ENCODE measurements at regions not wholly inside any gene's neighbourhood (a gene's known extent, or its start where the extent isn't known, plus 50 kb on each side); places are given as distances from the start of the nearest gene placed in this dataset.

GRCh38 chr18:45174629-45175136 lies 440.6 kb upstream of the SLC14A2 start:
- no TSS peak for BruUV-seq (replicated peaks)
- no peaks in the 10 kb centered on the region for H3K9me1 ChIP-seq (replicated peaks; ENCODE audit: control insufficient read depth, extremely low read depth, insufficient read depth, low read length)
- no peaks in the 10 kb centered on the region for H3K4me1 ChIP-seq (ENCODE audit: control insufficient read depth, extremely low read depth, insufficient read depth, low read length)
- no peak overlapping the region for H3K27ac ChIP-seq (ENCODE audit: insufficient read depth, low read depth, low read length)
- H2AFZ ChIP-seq (ENCODE audit: low read depth, low read length) = no peak overlapping the region
- ChIA-PET POLR2A (no interaction called here), CTCF (no interaction called here)
- H3K36me3 ChIP-seq (ENCODE audit: control insufficient read depth in 2 of 2, extremely low read depth in 1 of 2, insufficient read depth in 2 of 2, low read length in 2 of 2) = no peaks in the 10 kb centered on the region
- intact Hi-C loops (cut with micrococcal nuclease) (no loop called here), dilution Hi-C loops (cut with MboI; ENCODE audit: extremely low pct_ligation_motif_present, low sequenced_read_pairs) (no loop called here)
- DNase-seq (ENCODE audit: low read depth, low spot score) (no peak), FAIRE-seq (no peak)
- no peak overlapping the region for H3K4me3 ChIP-seq (replicated peaks in 1 of 3; ENCODE audit: insufficient read depth in 1 of 3, low read depth in 1 of 3, low read length in 3 of 3)
- no peak overlapping the region for H3K9ac ChIP-seq (replicated peaks; ENCODE audit: extremely low read depth, insufficient read depth, low read length)
- H3K27me3 ChIP-seq (ENCODE audit: control insufficient read depth in 2 of 2, insufficient read depth in 2 of 2, low read length in 2 of 2) = no peaks in the 10 kb centered on the region
- H3K4me2 ChIP-seq (ENCODE audit: insufficient read depth, low read length) = no peak overlapping the region
- no peaks in the 10 kb centered on the region for H4K20me1 ChIP-seq (replicated peaks; ENCODE audit: control insufficient read depth, extremely low read depth, insufficient read depth, low read length)
- TF ChIP-seq CTCF (IDR thresholded peaks at IDR 0.05; ENCODE audit: extremely low read depth in 1 of 2, insufficient read depth in 1 of 2, low read depth in 1 of 2, low read length in 2 of 2) = no peak
- H3K9me3 ChIP-seq (replicated peaks; ENCODE audit: control insufficient read depth, insufficient read depth, low read length) = no peaks in the 10 kb centered on the region
- no peaks in the 10 kb centered on the region for H3K79me2 ChIP-seq (ENCODE audit: control insufficient read depth, insufficient read depth, low read length)

GRCh38 chr18:45175511-45175910 lies 439.8 kb upstream of the SLC14A2 start:
- ChIA-PET CTCF (no interaction called here), POLR2A (no interaction called here)
- Histone ChIP-seq H3K4me3 (replicated peaks in 1 of 3; ENCODE audit: insufficient read depth in 1 of 3, low read depth in 1 of 3, low read length in 3 of 3) (no peak overlapping the region), H2AFZ (ENCODE audit: low read depth, low read length) (no peak overlapping the region), H3K79me2 (ENCODE audit: control insufficient read depth, insufficient read depth, low read length) (no peaks in the 10 kb centered on the region), H3K9ac (replicated peaks; ENCODE audit: extremely low read depth, insufficient read depth, low read length) (no peak overlapping the region), H3K36me3 (ENCODE audit: control insufficient read depth in 2 of 2, extremely low read depth in 1 of 2, insufficient read depth in 2 of 2, low read length in 2 of 2) (no peaks in the 10 kb centered on the region), H4K20me1 (replicated peaks; ENCODE audit: control insufficient read depth, extremely low read depth, insufficient read depth, low read length) (no peaks in the 10 kb centered on the region), H3K4me2 (ENCODE audit: insufficient read depth, low read length) (no peak overlapping the region), H3K9me1 (replicated peaks; ENCODE audit: control insufficient read depth, extremely low read depth, insufficient read depth, low read length) (no peaks in the 10 kb centered on the region), H3K9me3 (replicated peaks; ENCODE audit: control insufficient read depth, insufficient read depth, low read length) (no peaks in the 10 kb centered on the region), H3K27me3 (ENCODE audit: control insufficient read depth in 2 of 2, insufficient read depth in 2 of 2, low read length in 2 of 2) (no peaks in the 10 kb centered on the region), H3K4me1 (ENCODE audit: control insufficient read depth, extremely low read depth, insufficient read depth, low read length) (no peaks in the 10 kb centered on the region), H3K27ac (ENCODE audit: insufficient read depth, low read depth, low read length) (no peak overlapping the region)
- TF ChIP-seq GATA2 (IDR thresholded peaks at IDR 0.05; ENCODE audit: insufficient read depth, insufficient read length, low read depth, low read length) (no peak), EZH2 (IDR thresholded peaks at IDR 0.05; ENCODE audit: borderline replicate concordance, low read depth, low read length, severe bottlenecking) (no peak), JUN (IDR thresholded peaks at IDR 0.05; ENCODE audit: borderline replicate concordance, insufficient read depth, insufficient read length, low read depth) (no peak), FOS (IDR thresholded peaks at IDR 0.05; ENCODE audit: borderline replicate concordance, insufficient read depth, low read length) (no peak), MYC (IDR thresholded peaks at IDR 0.05; ENCODE audit: low read depth, low read length) (no peak), POLR2AphosphoS5 (IDR thresholded peaks at IDR 0.05; ENCODE audit: insufficient read depth, low read depth, low read length) (no peak), POLR2A (IDR thresholded peaks at IDR 0.05; ENCODE audit: low read depth, low read length) (no peak), CTCF (IDR thresholded peaks at IDR 0.05; ENCODE audit: extremely low read depth in 1 of 2, insufficient read depth in 1 of 2, low read depth in 1 of 2, low read length in 2 of 2) (no peak)
- TF ChIP-seq, protein P1, sequence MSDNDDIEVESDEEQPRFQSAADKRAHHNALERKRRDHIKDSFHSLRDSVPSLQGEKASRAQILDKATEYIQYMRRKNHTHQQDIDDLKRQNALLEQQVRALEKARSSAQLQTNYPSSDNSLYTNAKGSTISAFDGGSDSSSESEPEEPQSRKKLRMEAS (IDR thresholded peaks at IDR 0.05; ENCODE audit: insufficient read depth, insufficient read length) = no peak
- intact Hi-C loops (cut with micrococcal nuclease) (no loop called here), dilution Hi-C loops (cut with MboI; ENCODE audit: extremely low pct_ligation_motif_present, low sequenced_read_pairs) (no loop called here)
- BruUV-seq (replicated peaks) = no TSS peak
- FAIRE-seq (no peak), DNase-seq (ENCODE audit: low read depth, low spot score) (no peak)

Data from endothelial cell of umbilical vein (primary cell).